H1 (cell line): ENCODE measurements at regions not wholly inside any gene's neighbourhood (a gene's known extent, or its start where the extent isn't known, plus 50 kb on each side); places are given as distances from the start of the nearest gene placed in this dataset.

Experiments used
- BRCA1 ChIP-seq: IDR thresholded peaks from 2 replicates; pipeline ENCODE4 v1.6.1; 2012; ENCODE audit warnings: low read depth, low read length, improper control_type of control experiment
- EP300 ChIP-seq, 2 experiments: IDR thresholded peaks; 1 replicate in 1 of 2; 2 replicates in 1 of 2; pipeline ENCODE4 v1.6.1; 2011 to 2012; ENCODE audit warnings: low read depth in 2 of 2, low read length in 2 of 2, mild to moderate bottlenecking in 2 of 2, borderline replicate concordance in 1 of 2, inconsistent platforms in 1 of 2, moderate library complexity in 1 of 2
- EZH2 ChIP-seq: fragments of 200-600 bp; sonication (generic); IDR thresholded peaks from 2 replicates; pipeline ENCODE4 v1.7.1; 2012; ENCODE audit warnings: low read depth, mild to moderate bottlenecking, moderate library complexity, low read length, inconsistent platforms; ENCODE audit not compliant: severe bottlenecking
- JUN ChIP-seq: IDR thresholded peaks from 2 replicates; pipeline ENCODE4 v1.6.1; 2011; ENCODE audit warnings: low read depth, mild to moderate bottlenecking, improper control_type of control experiment, low read length
- JUND ChIP-seq: IDR thresholded peaks from 2 replicates; pipeline ENCODE4 v1.6.1; 2011; ENCODE audit warnings: mild to moderate bottlenecking, improper control_type of control experiment, low read length
- POLR2A ChIP-seq, 2 experiments: IDR thresholded peaks; 1 replicate in 1 of 2; 2 replicates in 1 of 2; pipeline ENCODE4 v1.6.1; 2011; ENCODE audit warnings: low read depth in 2 of 2, low read length in 2 of 2, mild to moderate bottlenecking in 2 of 2; ENCODE audit errors: control extremely low read depth in 1 of 2
- RNF2 ChIP-seq: fragments of 200-900, 300-1000 bp; sonication (generic); IDR thresholded peaks from 2 replicates; pipeline ENCODE4 v1.7.1; 2016; ENCODE audit warnings: borderline replicate concordance, low read depth, mild to moderate bottlenecking, antibody characterized with exemption, low read length; ENCODE audit not compliant: poor library complexity, severe bottlenecking; ENCODE audit errors: missing control alignments
- RXRA ChIP-seq: IDR thresholded peaks from 2 replicates; pipeline ENCODE4 v1.6.1; 2011; ENCODE audit warnings: low read depth, mild to moderate bottlenecking, low read length, moderate library complexity; ENCODE audit not compliant: insufficient read depth
- SIRT6 ChIP-seq: IDR thresholded peaks from one replicate; pipeline ENCODE4 v1.7.1; 2012; ENCODE audit warnings: low read length, inconsistent platforms
- TAF1 ChIP-seq: IDR thresholded peaks from 2 replicates; pipeline ENCODE4 v1.6.1; 2011; ENCODE audit warnings: mild to moderate bottlenecking, low read depth, low read length
- TF ChIP-seq, protein P1 (sequence below), 3 experiments: IDR thresholded peaks; 1 replicate in 2 of 3; 2 replicates in 1 of 3; pipeline versions ENCODE4 v1.5.1 to v1.6.1; 2011; ENCODE audit warnings: low read length in 3 of 3, mild to moderate bottlenecking in 3 of 3, inconsistent platforms in 2 of 3, low read depth in 1 of 3, moderate library complexity in 1 of 3; ENCODE audit not compliant: insufficient read depth in 1 of 3; ENCODE audit errors: control extremely low read depth in 1 of 3
- TF ChIP-seq, protein P2 (sequence below): IDR thresholded peaks from 2 replicates; pipeline ENCODE4 v1.6.1; 2012; ENCODE audit warnings: inconsistent platforms

DNA sequence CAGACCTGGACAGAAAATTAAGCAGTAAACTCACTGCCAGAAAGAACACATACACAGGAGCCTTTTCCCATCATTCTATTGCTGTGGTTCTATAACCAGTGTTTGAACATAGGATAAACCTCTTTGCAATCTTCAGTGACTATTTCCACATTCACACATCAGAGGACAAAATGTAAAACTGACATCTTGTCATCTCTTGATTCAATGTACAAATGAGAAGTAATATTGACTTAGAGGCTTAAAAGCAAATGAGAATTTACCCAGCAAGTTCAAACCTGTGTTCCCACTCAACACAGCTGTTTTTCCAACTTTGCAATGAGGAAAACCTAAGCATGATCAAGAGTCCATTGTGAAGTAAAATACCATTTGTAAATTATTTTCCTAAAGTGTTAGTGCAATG, 307.1 kb upstream of the CPXCR1 start:
- TF ChIP-seq, protein P1, sequence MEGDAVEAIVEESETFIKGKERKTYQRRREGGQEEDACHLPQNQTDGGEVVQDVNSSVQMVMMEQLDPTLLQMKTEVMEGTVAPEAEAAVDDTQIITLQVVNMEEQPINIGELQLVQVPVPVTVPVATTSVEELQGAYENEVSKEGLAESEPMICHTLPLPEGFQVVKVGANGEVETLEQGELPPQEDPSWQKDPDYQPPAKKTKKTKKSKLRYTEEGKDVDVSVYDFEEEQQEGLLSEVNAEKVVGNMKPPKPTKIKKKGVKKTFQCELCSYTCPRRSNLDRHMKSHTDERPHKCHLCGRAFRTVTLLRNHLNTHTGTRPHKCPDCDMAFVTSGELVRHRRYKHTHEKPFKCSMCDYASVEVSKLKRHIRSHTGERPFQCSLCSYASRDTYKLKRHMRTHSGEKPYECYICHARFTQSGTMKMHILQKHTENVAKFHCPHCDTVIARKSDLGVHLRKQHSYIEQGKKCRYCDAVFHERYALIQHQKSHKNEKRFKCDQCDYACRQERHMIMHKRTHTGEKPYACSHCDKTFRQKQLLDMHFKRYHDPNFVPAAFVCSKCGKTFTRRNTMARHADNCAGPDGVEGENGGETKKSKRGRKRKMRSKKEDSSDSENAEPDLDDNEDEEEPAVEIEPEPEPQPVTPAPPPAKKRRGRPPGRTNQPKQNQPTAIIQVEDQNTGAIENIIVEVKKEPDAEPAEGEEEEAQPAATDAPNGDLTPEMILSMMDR (IDR thresholded peaks at IDR 0.05; ENCODE audit: control extremely low read depth in 1 of 3, insufficient read depth in 1 of 3, low read depth in 1 of 3, low read length in 3 of 3): no peak
- TF ChIP-seq EZH2 (no peak), TAF1 (no peak), POLR2A (IDR thresholded peaks at IDR 0.05; ENCODE audit: control extremely low read depth in 1 of 2, low read depth in 2 of 2, low read length in 2 of 2) (no peak), JUND (no peak), EP300 (IDR thresholded peaks at IDR 0.05; ENCODE audit: borderline replicate concordance in 1 of 2, low read depth in 2 of 2, low read length in 2 of 2) (no peak), RNF2 (no peak), RXRA (no peak), JUN (no peak), BRCA1 (no peak), SIRT6 (no peak)
- TF ChIP-seq, protein P2, sequence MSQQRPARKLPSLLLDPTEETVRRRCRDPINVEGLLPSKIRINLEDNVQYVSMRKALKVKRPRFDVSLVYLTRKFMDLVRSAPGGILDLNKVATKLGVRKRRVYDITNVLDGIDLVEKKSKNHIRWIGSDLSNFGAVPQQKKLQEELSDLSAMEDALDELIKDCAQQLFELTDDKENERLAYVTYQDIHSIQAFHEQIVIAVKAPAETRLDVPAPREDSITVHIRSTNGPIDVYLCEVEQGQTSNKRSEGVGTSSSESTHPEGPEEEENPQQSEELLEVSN: no peak
